SK-N-SH (cell line): ENCODE measurements at regions not wholly inside any gene's neighbourhood (a gene's known extent, or its start where the extent isn't known, plus 50 kb on each side); places are given as distances from the start of the nearest gene placed in this dataset.

Source experiments
- CTCF ChIA-PET: fragments of 300-600, 350-600 bp; formaldehyde crosslinking; extraction: SDS; loops from one replicate; lab custom pipeline; 2021; lab: Yijun Ruan, JAX
- POLR2A ChIA-PET: fragments of 350-600 bp; sonication (Branson Sonifier 250); formaldehyde crosslinking; extraction: SDS; loops from one replicate; lab custom pipeline; 2020; ENCODE audit warnings: antibody characterized with exemption, inconsistent platforms; lab: Yijun Ruan, JAX
- DNase-seq: peaks from one replicate; pipeline ENCODE4 v3.0.0; 2012
- H2AFZ ChIP-seq: fragments of 200-600 bp; sonication (generic); 2 replicates; pipeline ENCODE4 v1.8.1; 2016; ENCODE audit warnings: antibody characterized with exemption, mild to moderate bottlenecking, low read depth
- H3F3A ChIP-seq: fragments of 200-600 bp; sonication (generic); replicated peaks from 2 replicates; pipeline ENCODE3; 2016; ENCODE audit warnings: antibody characterized with exemption, mild to moderate bottlenecking; ENCODE audit not compliant: insufficient read depth
- H3K27ac ChIP-seq, 2 experiments: fragments of 200-500 bp in 1 of 2; fragments of 200-600 bp in 1 of 2; sonication (Bioruptor generic) in 1 of 2; sonication (generic), shearing (Covaris generic) in 1 of 2; 2 replicates each; pipeline versions ENCODE4 v1.5.1 to v1.6.1; 2014 to 2016; ENCODE audit warnings: low read depth in 2 of 2, inconsistent platforms in 1 of 2, low read length in 1 of 2, mild to moderate bottlenecking in 1 of 2, mixed read lengths in 1 of 2
- H3K27me3 ChIP-seq: fragments of 200-600 bp; sonication (generic), shearing (Covaris generic); 2 replicates; pipeline ENCODE4 v1.6.1; 2016; ENCODE audit warnings: mixed run types; ENCODE audit not compliant: insufficient read depth
- H3K36me3 ChIP-seq, 2 experiments: fragments of 200-500 bp in 1 of 2; fragments of 200-600 bp in 1 of 2; sonication (Bioruptor generic) in 1 of 2; sonication (generic) in 1 of 2; replicated peaks in 1 of 2; 2 replicates each; pipeline versions ENCODE3 to v1.5.1; 2014 to 2016; ENCODE audit warnings: low read length in 1 of 2, mild to moderate bottlenecking in 1 of 2; ENCODE audit not compliant: insufficient read depth in 2 of 2, control insufficient read depth in 1 of 2
- H3K4me1 ChIP-seq, 2 experiments: fragments of 200-500 bp in 1 of 2; fragments of 200-600 bp in 1 of 2; sonication (Bioruptor generic) in 1 of 2; sonication (generic), shearing (Covaris generic) in 1 of 2; 2 replicates each; pipeline versions ENCODE4 v1.5.1 to v1.6.1; 2014 to 2016; ENCODE audit warnings: low read depth in 1 of 2, low read length in 1 of 2, mixed run types in 1 of 2; ENCODE audit not compliant: insufficient read depth in 2 of 2, control insufficient read depth in 1 of 2
- H3K4me2 ChIP-seq: fragments of 200-600 bp; sonication (generic), shearing (Covaris generic); 2 replicates; pipeline ENCODE4 v1.6.1; 2017; ENCODE audit warnings: mixed run types
- H3K4me3 ChIP-seq, 2 experiments: fragments of 200-500 bp in 1 of 2; fragments of 200-600 bp in 1 of 2; sonication (Bioruptor generic) in 1 of 2; sonication (generic), shearing (Covaris generic) in 1 of 2; 2 replicates each; pipeline versions ENCODE4 v1.5.1 to v1.8.1; 2014 to 2016; ENCODE audit warnings: low read depth in 2 of 2, inconsistent platforms in 1 of 2, low read length in 1 of 2, mild to moderate bottlenecking in 1 of 2, mixed read lengths in 1 of 2, moderate library complexity in 1 of 2
- H3K79me2 ChIP-seq: fragments of 200-600 bp; sonication (generic); 2 replicates; pipeline ENCODE4 v1.8.1; 2017; ENCODE audit warnings: mild to moderate bottlenecking; ENCODE audit not compliant: insufficient read depth
- H3K9ac ChIP-seq: fragments of 200-600 bp; sonication (generic); 2 replicates; pipeline ENCODE4 v1.6.1; 2017; ENCODE audit warnings: mixed run types
- H3K9me2 ChIP-seq: fragments of 200-600 bp; sonication (generic); 2 replicates; pipeline ENCODE4 v1.6.1; 2017; ENCODE audit warnings: mixed run types
- H3K9me3 ChIP-seq: fragments of 200-600 bp; sonication (generic); 2 replicates; pipeline ENCODE4 v1.6.1; 2017; ENCODE audit warnings: mixed run types, mild to moderate bottlenecking, moderate library complexity
- H4K20me1 ChIP-seq: fragments of 200-600 bp; sonication (generic); 2 replicates; pipeline ENCODE4 v1.6.1; 2017; ENCODE audit warnings: mild to moderate bottlenecking, mixed run types; ENCODE audit not compliant: insufficient read depth
- CHD2 ChIP-seq: fragments of 150-350 bp; IDR thresholded peaks from 2 replicates; pipeline ENCODE4 v1.6.1; 2018; ENCODE audit warnings: low read length; ENCODE audit not compliant: partially characterized antibody
- ELF1 ChIP-seq: IDR thresholded peaks from 2 replicates; pipeline ENCODE4 v1.4.0; 2012
- EP300 ChIP-seq, 2 experiments: IDR thresholded peaks; 2 replicates each; pipeline versions ENCODE4 v1.4.0 to v1.6.1; 2012; ENCODE audit warnings: borderline replicate concordance in 1 of 2, low read depth in 1 of 2, low read length in 1 of 2
- FOXJ3 ChIP-seq: sonication (generic); formaldehyde crosslinking; IDR thresholded peaks from 2 replicates; pipeline ENCODE4 v1.5.1; 2020; ENCODE audit warnings: mild to moderate bottlenecking, missing genetic modification reagents
- FOXM1 ChIP-seq: IDR thresholded peaks from 2 replicates; pipeline ENCODE4 v1.4.0; 2012; ENCODE audit warnings: low read depth, mild to moderate bottlenecking
- GABPA ChIP-seq: IDR thresholded peaks from 2 replicates; pipeline ENCODE4 v1.4.0; 2012; ENCODE audit warnings: low read depth, mild to moderate bottlenecking
- JUND ChIP-seq: IDR thresholded peaks from 2 replicates; pipeline ENCODE4 v1.4.0; 2012
- MEF2A ChIP-seq: IDR thresholded peaks from 2 replicates; pipeline ENCODE4 v1.4.0; 2012; ENCODE audit warnings: low read depth, borderline replicate concordance
- MXI1 ChIP-seq: IDR thresholded peaks from 2 replicates; pipeline ENCODE4 v1.6.1; 2012; ENCODE audit warnings: mild to moderate bottlenecking, low read depth, low read length, improper control_type of control experiment
- NFIC ChIP-seq: IDR thresholded peaks from 2 replicates; pipeline ENCODE4 v1.4.0; 2012; ENCODE audit warnings: borderline replicate concordance
- NRF1 ChIP-seq: IDR thresholded peaks from 2 replicates; pipeline ENCODE4 v1.6.1; 2012; ENCODE audit warnings: low read depth, mild to moderate bottlenecking, low read length
- RCOR1 ChIP-seq: fragments of 150-350 bp; IDR thresholded peaks from 2 replicates; pipeline ENCODE4 v1.6.1; 2017; ENCODE audit warnings: antibody characterized with exemption, low read length
- RFX5 ChIP-seq: IDR thresholded peaks from 2 replicates; pipeline ENCODE4 v1.6.1; 2012; ENCODE audit warnings: mild to moderate bottlenecking, improper control_type of control experiment, low read length
- RXRA ChIP-seq: IDR thresholded peaks from 2 replicates; pipeline ENCODE4 v1.4.0; 2012; ENCODE audit warnings: low read depth, mild to moderate bottlenecking, borderline replicate concordance
- SMC3 ChIP-seq: IDR thresholded peaks from 2 replicates; pipeline ENCODE4 v1.6.1; 2012; ENCODE audit warnings: low read depth, low read length, improper control_type of control experiment
- TAF1 ChIP-seq: IDR thresholded peaks from 2 replicates; pipeline ENCODE4 v1.6.1; 2012; ENCODE audit warnings: low read depth, mild to moderate bottlenecking, low read length, moderate library complexity, borderline replicate concordance
- TEAD4 ChIP-seq: IDR thresholded peaks from 2 replicates; pipeline ENCODE4 v1.4.0; 2012; ENCODE audit warnings: mild to moderate bottlenecking, borderline replicate concordance; ENCODE audit not compliant: insufficient read depth
- WGBS: methylation state at CpG from one replicate; pipeline ENCODE4 v1.1.6; 2017; ENCODE audit warnings: low lambda C conversion rate; 5-methylcytosine and 5-hydroxymethylcytosine counted together
- TF ChIP-seq, protein P1 (sequence below): IDR thresholded peaks from 2 replicates; pipeline ENCODE4 v1.6.1; 2012; ENCODE audit warnings: mild to moderate bottlenecking, low read depth, low read length, moderate library complexity
- TF ChIP-seq, protein P2 (sequence below): fragments of 200-600 bp; sonication (generic); IDR thresholded peaks from 2 replicates; pipeline ENCODE4 v1.6.1; 2017; ENCODE audit warnings: antibody characterized with exemption, mild to moderate bottlenecking, moderate library complexity

DNA sequence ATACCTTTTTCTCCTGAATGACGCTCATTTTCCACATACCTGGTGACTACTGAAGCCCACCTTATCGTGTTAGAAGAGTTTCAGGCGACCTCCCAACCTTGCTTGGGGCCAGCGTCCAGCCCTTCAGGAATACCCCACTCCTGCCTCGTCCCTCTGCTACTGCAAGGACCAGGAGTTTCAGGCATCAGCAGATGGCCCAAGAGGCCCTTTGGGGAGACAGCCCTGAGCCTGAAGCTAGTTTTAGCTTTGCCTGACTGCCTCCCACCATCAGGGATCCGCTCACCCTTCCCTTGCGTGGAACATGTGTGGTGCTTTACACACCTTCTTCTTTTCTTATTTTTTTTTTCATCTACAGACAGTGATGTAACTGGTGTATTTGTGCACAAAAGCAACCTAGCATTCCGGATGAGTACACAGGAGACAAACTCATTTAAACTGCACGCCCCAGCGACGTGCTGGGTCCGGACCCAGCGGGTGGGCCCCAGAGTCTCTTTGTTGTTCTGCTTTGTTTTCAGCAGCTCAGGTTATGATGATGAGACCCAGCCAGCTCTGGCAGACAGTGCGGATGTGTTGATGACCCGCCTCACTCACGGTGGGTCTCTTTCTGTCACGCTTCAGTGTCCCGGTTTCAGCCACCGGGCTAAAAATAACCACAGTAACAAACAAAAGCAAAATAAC lies 242.4 kb downstream of the C16orf95 start:
- Histone ChIP-seq H3K9me3 (peaks cover 2% of the 10 kb centered on the region; the same call in 1 of the 2 replicates), H4K20me1 (no peaks in the 10 kb centered on the region), H3F3A (no peaks in the 10 kb centered on the region), H3K36me3 (no peaks in the 10 kb centered on the region), H3K9me2 (no peaks in the 10 kb centered on the region), H3K27ac (no peak overlapping the region), H3K9ac (no peak overlapping the region), H3K4me1 (no peaks in the 10 kb centered on the region), H3K27me3 (peaks cover 59% of the 10 kb centered on the region), H3K79me2 (no peaks in the 10 kb centered on the region), H3K4me2 (no peak overlapping the region), H2AFZ (no peak overlapping the region), H3K4me3 (no peak overlapping the region)
- DNase-seq = no peak
- POLR2A ChIA-PET = no interaction called here
- CTCF ChIA-PET = interaction anchor here (1.7 kb wide), 1 partner anchor 12 kb away, joined by 7 read pairs; no protein-coding TSS in a partner anchor
- TF ChIP-seq TAF1 (no peak), RCOR1 (no peak), SMC3 (no peak), TEAD4 (no peak), JUND (no peak), CHD2 (no peak), MEF2A (no peak), FOXM1 (no peak), FOXJ3 (CRISPR knock-in tag) (no peak), RFX5 (no peak), GABPA (no peak), RXRA (no peak), EP300 (IDR thresholded peaks at IDR 0.05; ENCODE audit: borderline replicate concordance in 1 of 2, low read depth in 1 of 2, low read length in 1 of 2) (no peak), ELF1 (no peak), NFIC (no peak), MXI1 (no peak), NRF1 (no peak)
- TF ChIP-seq, protein P1, sequence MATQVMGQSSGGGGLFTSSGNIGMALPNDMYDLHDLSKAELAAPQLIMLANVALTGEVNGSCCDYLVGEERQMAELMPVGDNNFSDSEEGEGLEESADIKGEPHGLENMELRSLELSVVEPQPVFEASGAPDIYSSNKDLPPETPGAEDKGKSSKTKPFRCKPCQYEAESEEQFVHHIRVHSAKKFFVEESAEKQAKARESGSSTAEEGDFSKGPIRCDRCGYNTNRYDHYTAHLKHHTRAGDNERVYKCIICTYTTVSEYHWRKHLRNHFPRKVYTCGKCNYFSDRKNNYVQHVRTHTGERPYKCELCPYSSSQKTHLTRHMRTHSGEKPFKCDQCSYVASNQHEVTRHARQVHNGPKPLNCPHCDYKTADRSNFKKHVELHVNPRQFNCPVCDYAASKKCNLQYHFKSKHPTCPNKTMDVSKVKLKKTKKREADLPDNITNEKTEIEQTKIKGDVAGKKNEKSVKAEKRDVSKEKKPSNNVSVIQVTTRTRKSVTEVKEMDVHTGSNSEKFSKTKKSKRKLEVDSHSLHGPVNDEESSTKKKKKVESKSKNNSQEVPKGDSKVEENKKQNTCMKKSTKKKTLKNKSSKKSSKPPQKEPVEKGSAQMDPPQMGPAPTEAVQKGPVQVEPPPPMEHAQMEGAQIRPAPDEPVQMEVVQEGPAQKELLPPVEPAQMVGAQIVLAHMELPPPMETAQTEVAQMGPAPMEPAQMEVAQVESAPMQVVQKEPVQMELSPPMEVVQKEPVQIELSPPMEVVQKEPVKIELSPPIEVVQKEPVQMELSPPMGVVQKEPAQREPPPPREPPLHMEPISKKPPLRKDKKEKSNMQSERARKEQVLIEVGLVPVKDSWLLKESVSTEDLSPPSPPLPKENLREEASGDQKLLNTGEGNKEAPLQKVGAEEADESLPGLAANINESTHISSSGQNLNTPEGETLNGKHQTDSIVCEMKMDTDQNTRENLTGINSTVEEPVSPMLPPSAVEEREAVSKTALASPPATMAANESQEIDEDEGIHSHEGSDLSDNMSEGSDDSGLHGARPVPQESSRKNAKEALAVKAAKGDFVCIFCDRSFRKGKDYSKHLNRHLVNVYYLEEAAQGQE = no peak
- TF ChIP-seq, protein P2, sequence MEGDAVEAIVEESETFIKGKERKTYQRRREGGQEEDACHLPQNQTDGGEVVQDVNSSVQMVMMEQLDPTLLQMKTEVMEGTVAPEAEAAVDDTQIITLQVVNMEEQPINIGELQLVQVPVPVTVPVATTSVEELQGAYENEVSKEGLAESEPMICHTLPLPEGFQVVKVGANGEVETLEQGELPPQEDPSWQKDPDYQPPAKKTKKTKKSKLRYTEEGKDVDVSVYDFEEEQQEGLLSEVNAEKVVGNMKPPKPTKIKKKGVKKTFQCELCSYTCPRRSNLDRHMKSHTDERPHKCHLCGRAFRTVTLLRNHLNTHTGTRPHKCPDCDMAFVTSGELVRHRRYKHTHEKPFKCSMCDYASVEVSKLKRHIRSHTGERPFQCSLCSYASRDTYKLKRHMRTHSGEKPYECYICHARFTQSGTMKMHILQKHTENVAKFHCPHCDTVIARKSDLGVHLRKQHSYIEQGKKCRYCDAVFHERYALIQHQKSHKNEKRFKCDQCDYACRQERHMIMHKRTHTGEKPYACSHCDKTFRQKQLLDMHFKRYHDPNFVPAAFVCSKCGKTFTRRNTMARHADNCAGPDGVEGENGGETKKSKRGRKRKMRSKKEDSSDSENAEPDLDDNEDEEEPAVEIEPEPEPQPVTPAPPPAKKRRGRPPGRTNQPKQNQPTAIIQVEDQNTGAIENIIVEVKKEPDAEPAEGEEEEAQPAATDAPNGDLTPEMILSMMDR = no peak
- WGBS = 23% methylated on average over 19 of the region's 19 CpGs
